ENCODE measurements at regions not wholly inside any gene's neighbourhood (a gene's known extent, or its start where the extent isn't known, plus 50 kb on each side); places are given as distances from the start of the nearest gene placed in this dataset.

DNA sequence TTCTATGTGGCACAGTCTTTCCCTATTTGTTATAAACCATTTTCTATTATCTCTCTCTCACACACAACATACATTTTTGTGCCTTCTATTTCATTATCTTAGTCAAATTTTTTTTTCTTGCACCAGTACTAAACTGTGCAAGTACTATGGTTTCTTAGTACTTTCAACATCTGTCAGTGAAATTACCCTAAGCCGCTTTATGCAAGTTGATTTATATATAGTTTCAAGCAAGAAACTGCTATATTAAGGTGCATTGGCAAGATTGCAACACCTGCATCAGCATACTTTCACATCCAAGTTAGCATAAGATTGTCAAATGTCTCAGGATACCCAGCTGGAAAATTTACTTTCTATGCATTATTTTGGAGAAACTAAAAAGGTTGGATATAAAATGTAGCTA lies 180.2 kb upstream of the FSTL5 start:
- DNase-seq = no peak
- intact Hi-C loops (cut with DNase I) = no loop called here
- H3K27ac ChIP-seq = no peak overlapping the region
- H3K9me3 ChIP-seq = no peaks in the 10 kb centered on the region
- WGBS, 3 donors = 0 to 90% (median 0%) methylated on average over 1 of the region's 1 CpG
- H3K4me3 ChIP-seq = no peak overlapping the region
- no peaks in the 10 kb centered on the region for H3K4me1 ChIP-seq
- TF ChIP-seq, protein P1, sequence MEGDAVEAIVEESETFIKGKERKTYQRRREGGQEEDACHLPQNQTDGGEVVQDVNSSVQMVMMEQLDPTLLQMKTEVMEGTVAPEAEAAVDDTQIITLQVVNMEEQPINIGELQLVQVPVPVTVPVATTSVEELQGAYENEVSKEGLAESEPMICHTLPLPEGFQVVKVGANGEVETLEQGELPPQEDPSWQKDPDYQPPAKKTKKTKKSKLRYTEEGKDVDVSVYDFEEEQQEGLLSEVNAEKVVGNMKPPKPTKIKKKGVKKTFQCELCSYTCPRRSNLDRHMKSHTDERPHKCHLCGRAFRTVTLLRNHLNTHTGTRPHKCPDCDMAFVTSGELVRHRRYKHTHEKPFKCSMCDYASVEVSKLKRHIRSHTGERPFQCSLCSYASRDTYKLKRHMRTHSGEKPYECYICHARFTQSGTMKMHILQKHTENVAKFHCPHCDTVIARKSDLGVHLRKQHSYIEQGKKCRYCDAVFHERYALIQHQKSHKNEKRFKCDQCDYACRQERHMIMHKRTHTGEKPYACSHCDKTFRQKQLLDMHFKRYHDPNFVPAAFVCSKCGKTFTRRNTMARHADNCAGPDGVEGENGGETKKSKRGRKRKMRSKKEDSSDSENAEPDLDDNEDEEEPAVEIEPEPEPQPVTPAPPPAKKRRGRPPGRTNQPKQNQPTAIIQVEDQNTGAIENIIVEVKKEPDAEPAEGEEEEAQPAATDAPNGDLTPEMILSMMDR (IDR thresholded peaks at IDR 0.05) = no peak
- H3K36me3 ChIP-seq (ENCODE audit: insufficient read depth in 1 of 2, low read depth in 1 of 2) = no peaks in the 10 kb centered on the region
- no peaks in the 10 kb centered on the region for H3K27me3 ChIP-seq (ENCODE audit: insufficient read depth in 3 of 3, low read length in 2 of 3)
- ATAC-seq = no peak

DNA sequence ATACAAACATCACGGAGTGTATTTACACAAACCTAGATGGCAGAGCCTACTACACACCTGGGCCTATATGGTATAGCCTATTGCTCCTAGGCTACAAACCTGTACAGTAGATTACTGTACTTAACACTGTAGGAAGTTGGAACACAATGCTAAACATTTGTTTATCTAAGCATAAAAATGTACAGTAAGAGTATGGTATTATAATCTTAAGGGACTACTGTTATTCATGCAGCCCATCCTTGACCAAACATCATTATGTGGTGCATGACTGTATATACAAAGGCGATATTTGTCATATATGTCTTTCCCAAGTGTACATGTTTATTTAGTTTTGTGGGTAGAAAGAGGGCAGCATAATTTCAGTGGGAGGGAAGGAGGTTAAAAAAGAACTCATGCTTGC lies 177.7 kb upstream of the FSTL5 start:
- no peaks in the 10 kb centered on the region for H3K9me3 ChIP-seq
- H3K27me3 ChIP-seq (ENCODE audit: insufficient read depth in 3 of 3, low read length in 2 of 3) = no peaks in the 10 kb centered on the region
- intact Hi-C loops (cut with DNase I) = no loop called here
- H3K4me3 ChIP-seq = no peak overlapping the region
- H3K4me1 ChIP-seq = no peaks in the 10 kb centered on the region
- DNase-seq (no peak), ATAC-seq (no peak)
- no peaks in the 10 kb centered on the region for H3K36me3 ChIP-seq (ENCODE audit: insufficient read depth in 1 of 2, low read depth in 1 of 2)
- TF ChIP-seq, protein P1 (IDR thresholded peaks at IDR 0.05) = no peak
- no peak overlapping the region for H3K27ac ChIP-seq
- WGBS, 3 donors = 40 to 63% (median 45%) methylated on average over 2 of the region's 2 CpGs

DNA sequence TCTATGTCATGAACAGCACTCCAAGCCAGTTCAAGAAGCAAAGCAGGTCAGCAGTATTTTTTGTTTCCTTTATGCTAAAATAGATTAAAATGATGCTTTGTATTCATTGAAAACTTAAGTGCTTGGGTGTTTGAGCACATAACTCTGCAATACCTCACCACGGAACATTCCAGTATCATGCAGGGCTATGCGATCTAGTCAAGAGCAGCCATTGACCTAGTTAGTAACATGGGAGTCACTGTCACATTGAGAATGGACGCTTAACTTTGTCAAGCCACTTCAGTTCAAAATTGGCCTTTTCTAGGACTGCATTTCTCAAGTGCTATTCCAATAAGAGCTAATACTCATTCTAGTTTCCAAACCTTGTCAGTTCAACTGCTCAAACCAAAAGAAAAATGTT lies 160.1 kb upstream of the FSTL5 start:
- Histone ChIP-seq H3K4me1 (no peaks in the 10 kb centered on the region), H3K36me3 (ENCODE audit: insufficient read depth in 1 of 2, low read depth in 1 of 2) (no peaks in the 10 kb centered on the region), H3K9me3 (no peaks in the 10 kb centered on the region), H3K4me3 (no peak overlapping the region), H3K27ac (no peak overlapping the region), H3K27me3 (ENCODE audit: insufficient read depth in 3 of 3, low read length in 2 of 3) (no peaks in the 10 kb centered on the region)
- 85 to 90% (median 90%) methylated on average over 3 of the region's 3 CpGs for WGBS, 3 donors
- ATAC-seq = no peak
- intact Hi-C loops (cut with DNase I) = no loop called here
- TF ChIP-seq, protein P1 (IDR thresholded peaks at IDR 0.05) = no peak
- DNase-seq = no peak

DNA sequence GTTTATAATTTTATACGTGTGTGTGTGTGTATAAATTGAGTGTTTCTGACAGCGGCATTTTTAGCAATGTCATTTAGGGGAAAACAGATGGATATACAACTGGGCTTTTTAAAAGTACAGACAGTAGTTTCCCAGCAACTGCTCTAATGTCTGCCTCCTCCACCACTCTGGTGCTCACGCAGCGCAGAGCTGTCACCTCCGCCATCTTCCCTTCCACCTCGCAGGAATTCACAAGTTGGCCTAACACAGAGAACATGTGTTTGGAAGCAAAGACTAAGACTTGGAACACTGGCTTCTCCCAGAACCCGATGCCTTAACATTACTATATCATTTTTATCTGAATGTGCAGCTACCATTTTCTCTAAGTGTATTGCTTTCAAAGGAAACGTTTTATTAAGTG lies 158.3 kb upstream of the FSTL5 start:
- Histone ChIP-seq H3K9me3 (no peaks in the 10 kb centered on the region), H3K36me3 (ENCODE audit: insufficient read depth in 1 of 2, low read depth in 1 of 2) (no peaks in the 10 kb centered on the region), H3K27me3 (ENCODE audit: insufficient read depth in 3 of 3, low read length in 2 of 3) (no peaks in the 10 kb centered on the region), H3K4me3 (no peak overlapping the region), H3K4me1 (no peaks in the 10 kb centered on the region), H3K27ac (no peak overlapping the region)
- no peak for ATAC-seq
- TF ChIP-seq, protein P1 (IDR thresholded peaks at IDR 0.05) = no peak
- WGBS, 3 donors = 83 to 86% (median 84%) methylated on average over 8 of the region's 8 CpGs
- intact Hi-C loops (cut with DNase I) = no loop called here
- DNase-seq = no peak

DNA sequence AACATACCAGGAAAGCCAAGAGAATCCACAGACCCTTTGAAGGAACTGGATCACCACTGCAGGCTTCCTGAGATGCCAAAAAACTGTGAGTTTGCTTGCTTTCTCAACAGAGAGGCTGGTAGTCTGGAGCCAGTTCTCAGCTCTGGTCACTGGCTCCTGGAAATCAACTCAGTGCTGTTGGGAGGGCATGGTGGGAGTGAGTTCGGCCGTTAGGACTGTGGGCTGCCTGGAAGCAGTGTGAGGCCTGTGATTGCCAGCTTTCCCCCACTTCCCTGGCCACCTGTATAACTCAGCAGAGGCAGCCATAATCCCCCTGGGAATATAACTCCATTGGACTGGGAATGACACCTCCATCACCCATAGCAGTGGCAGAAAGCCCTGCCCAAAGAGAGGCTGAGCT lies 122.0 kb upstream of the FSTL5 start:
- WGBS, 3 donors = 83 to 94% (median 92%) methylated on average over 2 of the region's 2 CpGs
- peaks cover under 1% of the 10 kb centered on the region for H3K9me3 ChIP-seq
- no peaks in the 10 kb centered on the region for H3K36me3 ChIP-seq (ENCODE audit: insufficient read depth in 1 of 2, low read depth in 1 of 2)
- ATAC-seq = no peak
- intact Hi-C loops (cut with DNase I) = no loop called here
- DNase-seq = no peak
- no peaks in the 10 kb centered on the region for H3K4me1 ChIP-seq
- no peak overlapping the region for H3K4me3 ChIP-seq
- no peak overlapping the region for H3K27ac ChIP-seq
- TF ChIP-seq, protein P1 (IDR thresholded peaks at IDR 0.05) = no peak
- H3K27me3 ChIP-seq (ENCODE audit: insufficient read depth in 3 of 3, low read length in 2 of 3) = no peaks in the 10 kb centered on the region
